Activated naive CD8-positive, alpha-beta T cell treated with anti-CD3 and anti-CD28 coated beads, Interleukin-2, amount 50 U/mL, for 24 hours (primary cell): ENCODE measurements at regions not wholly inside any gene's neighbourhood (a gene's known extent, or its start where the extent isn't known, plus 50 kb on each side); places are given as distances from the start of the nearest gene placed in this dataset.
"Not testable (repeated sequence)": the region's sequence is repeated elsewhere in the genome, so short reads cannot be mapped to it uniquely, and the experiment has no call there.

ENCODE experiments used
- ATAC-seq: fragments of 150-1000 bp; cut with Tn5 transposase; one replicate; pipeline ENCODE4 v1.10.0; 2021
- DNase-seq: peaks from one replicate; pipeline ENCODE4 v3.0.0; 2021
- H3K27ac Mint-ChIP-seq: one replicate; pipeline ENCODE4 v1.8.0; 2021; ENCODE audit warnings: mild to moderate bottlenecking, mixed read lengths
- H3K27me3 Mint-ChIP-seq: one replicate; pipeline ENCODE4 v1.8.0; 2021; ENCODE audit warnings: mixed read lengths
- H3K36me3 Mint-ChIP-seq: one replicate; pipeline ENCODE4 v1.8.0; 2021; ENCODE audit warnings: low read depth, mixed read lengths
- H3K4me1 Mint-ChIP-seq: one replicate; pipeline ENCODE4 v1.8.0; 2021; ENCODE audit warnings: mixed read lengths
- H3K4me3 Mint-ChIP-seq: one replicate; pipeline ENCODE4 v1.8.0; 2021; ENCODE audit warnings: mild to moderate bottlenecking, moderate library complexity, mixed read lengths
- H3K9me3 Mint-ChIP-seq: one replicate; pipeline ENCODE4 v1.8.0; 2021; ENCODE audit warnings: mixed read lengths

DNA sequence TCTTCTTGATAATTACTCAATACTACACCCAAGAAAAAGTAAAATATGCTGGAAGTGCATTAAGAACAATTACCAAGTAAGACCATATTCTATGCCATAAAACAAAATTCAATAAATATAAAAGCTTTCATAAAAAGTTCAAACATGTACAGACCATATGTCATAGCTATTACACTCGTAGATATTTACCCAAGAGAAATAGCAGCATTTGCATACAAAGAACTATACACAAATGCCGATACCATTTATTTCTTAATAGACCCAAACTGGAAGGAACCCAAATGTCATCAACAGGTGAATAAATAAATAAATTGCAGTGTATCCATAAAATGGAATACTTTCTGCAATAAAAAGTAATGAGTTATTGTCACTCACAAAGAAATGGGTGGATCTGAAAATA is 78.3 kb upstream of the SLC16A7 start:
- no peak overlapping the region for H3K4me3 Mint-ChIP-seq
- peaks cover 5% of the 10 kb centered on the region for H3K4me1 Mint-ChIP-seq
- H3K27me3 Mint-ChIP-seq = no peaks in the 10 kb centered on the region
- no peak for DNase-seq
- H3K36me3 Mint-ChIP-seq = no peaks in the 10 kb centered on the region
- H3K27ac Mint-ChIP-seq = no peak overlapping the region
- no peak for ATAC-seq
- no peaks in the 10 kb centered on the region for H3K9me3 Mint-ChIP-seq

DNA sequence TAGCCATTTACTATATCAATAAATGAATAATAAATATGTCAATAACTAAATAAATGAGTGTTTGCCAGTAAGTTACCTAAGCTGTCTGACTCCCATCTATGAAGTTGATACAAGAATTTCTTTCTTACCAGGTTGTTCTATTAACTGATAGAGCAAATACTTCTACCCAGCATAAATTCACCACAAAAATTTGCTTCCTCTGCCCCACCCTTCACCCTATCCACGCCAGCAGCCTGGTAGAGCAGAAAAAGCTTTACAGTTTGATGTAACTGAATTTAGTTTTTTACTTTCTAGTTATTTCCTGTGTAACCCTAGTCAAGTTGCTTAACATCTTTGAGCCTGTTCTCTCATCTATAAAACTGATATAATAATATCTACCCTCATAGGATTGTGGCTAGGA is 94.9 kb upstream of the SLC16A7 start:
- no peak overlapping the region for H3K4me3 Mint-ChIP-seq
- H3K4me1 Mint-ChIP-seq = peaks cover 16% of the 10 kb centered on the region
- H3K27me3 Mint-ChIP-seq = peaks cover 1% of the 10 kb centered on the region
- no peaks in the 10 kb centered on the region for H3K36me3 Mint-ChIP-seq
- no peak overlapping the region for H3K27ac Mint-ChIP-seq
- no peaks in the 10 kb centered on the region for H3K9me3 Mint-ChIP-seq
- ATAC-seq (no peak), DNase-seq (no peak)

DNA sequence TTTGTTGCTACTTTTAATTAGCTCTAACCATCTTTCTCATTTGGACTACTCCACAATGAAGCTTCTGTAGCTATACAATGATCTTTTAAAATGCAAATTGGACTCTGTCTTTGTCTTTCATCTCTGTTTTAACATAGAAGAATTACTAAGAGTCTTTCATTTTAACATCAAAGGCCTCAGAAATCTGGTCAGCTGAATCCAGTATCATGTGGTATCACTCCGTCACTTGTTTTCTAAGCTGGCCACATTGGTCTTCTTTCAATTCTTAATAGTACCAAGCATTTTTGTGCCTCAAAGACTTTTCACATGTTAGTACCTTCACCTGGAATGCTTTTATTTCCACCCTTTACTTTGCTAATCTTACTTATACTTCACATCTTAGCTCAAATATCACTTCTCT is 95.5 kb upstream of the SLC16A7 start:
- Mint-ChIP-seq H3K36me3 (no peaks in the 10 kb centered on the region), H3K9me3 (no peaks in the 10 kb centered on the region), H3K4me3 (no peak overlapping the region), H3K4me1 (peaks cover 16% of the 10 kb centered on the region), H3K27me3 (peaks cover 1% of the 10 kb centered on the region), H3K27ac (no peak overlapping the region)
- no peak for DNase-seq
- no peak for ATAC-seq

DNA sequence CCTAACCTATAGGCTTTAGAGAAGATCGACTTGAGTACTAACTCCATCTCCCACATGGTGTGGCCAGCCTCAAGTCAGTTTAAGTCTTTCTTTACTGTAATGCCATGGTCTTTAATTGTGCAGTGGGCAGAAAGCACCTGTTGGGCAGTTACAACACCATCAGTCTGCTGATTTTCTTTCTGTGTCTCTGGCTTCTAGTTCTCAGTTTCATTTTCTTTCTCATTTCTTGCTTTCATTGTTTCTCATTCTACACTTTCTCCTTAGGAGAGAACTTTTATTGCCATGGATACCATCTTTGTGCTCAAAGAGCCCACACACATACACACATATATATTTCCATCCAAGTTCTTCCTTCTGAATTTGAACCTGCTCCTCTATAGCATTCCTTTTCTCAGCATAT is 96.1 kb upstream of the SLC16A7 start:
- Mint-ChIP-seq H3K27ac (no peak overlapping the region), H3K9me3 (no peaks in the 10 kb centered on the region), H3K36me3 (no peaks in the 10 kb centered on the region), H3K4me3 (no peak overlapping the region), H3K4me1 (peaks cover 16% of the 10 kb centered on the region), H3K27me3 (peaks cover 1% of the 10 kb centered on the region)
- ATAC-seq (peak; percentile 69), DNase-seq (no peak)

DNA sequence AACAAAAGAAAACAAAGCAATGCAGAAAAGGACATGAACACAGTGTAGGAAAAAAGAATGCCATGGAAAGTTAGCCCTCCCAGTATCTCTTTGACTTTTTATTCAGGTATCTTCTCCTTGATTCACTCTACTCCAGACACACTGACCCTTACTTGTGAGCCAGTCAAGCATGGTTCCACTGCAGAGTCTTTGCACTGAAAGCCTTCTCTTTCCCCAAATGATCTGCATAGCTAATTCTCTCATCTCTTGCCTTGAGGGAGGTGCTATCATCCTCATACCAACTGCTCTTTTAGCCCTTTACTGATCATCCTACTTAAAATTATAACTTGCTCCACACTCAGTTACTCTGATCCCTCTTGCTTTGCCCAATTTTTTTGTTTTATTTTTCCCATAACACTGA is 101.2 kb upstream of the SLC16A7 start:
- peaks cover 2% of the 10 kb centered on the region for H3K4me1 Mint-ChIP-seq
- H3K4me3 Mint-ChIP-seq = no peak overlapping the region
- H3K27ac Mint-ChIP-seq = no peak overlapping the region
- no peaks in the 10 kb centered on the region for H3K27me3 Mint-ChIP-seq
- ATAC-seq = no peak
- no peaks in the 10 kb centered on the region for H3K9me3 Mint-ChIP-seq
- DNase-seq = no peak
- no peaks in the 10 kb centered on the region for H3K36me3 Mint-ChIP-seq

DNA sequence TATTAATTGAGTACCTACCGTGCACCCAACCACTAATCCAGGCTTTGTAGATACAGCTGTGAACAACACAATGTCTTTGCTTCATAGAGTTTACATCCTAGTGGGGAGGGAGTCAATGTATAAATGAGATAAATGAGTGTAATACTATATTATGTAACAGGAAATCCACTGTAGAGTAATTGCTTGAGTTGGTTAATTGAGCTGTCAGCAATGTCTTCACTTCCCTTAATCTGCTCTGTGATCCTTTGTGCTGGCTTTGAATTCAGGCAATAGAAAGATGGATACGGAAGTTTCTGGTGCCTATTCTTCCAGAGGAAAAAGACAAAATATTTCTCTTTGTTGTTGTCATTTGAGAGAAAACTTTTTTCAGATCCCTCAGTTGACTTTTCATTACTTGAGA is 104.0 kb upstream of the SLC16A7 start:
- ATAC-seq (no peak), DNase-seq (no peak)
- H3K4me1 Mint-ChIP-seq = no peaks in the 10 kb centered on the region
- no peak overlapping the region for H3K4me3 Mint-ChIP-seq
- no peaks in the 10 kb centered on the region for H3K27me3 Mint-ChIP-seq
- no peaks in the 10 kb centered on the region for H3K36me3 Mint-ChIP-seq
- H3K9me3 Mint-ChIP-seq = no peaks in the 10 kb centered on the region
- H3K27ac Mint-ChIP-seq = no peak overlapping the region

DNA sequence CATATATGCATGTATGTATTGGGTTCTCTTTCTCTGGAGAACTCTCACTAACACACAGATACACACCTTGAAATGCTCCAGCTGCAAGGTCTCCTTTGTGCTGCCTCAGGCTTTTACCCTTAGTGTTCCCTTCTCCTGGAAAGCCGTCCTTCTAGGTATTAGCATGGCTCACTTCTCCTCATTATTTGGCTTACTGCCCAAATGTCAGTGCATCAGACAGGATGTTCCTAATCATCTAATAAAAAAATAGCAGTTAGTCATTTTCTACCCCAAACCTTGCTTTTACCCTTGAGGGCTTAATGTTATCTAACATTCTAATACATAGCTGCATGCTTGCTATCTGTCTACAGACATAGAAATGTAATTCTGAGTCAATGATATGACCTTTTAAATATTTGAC is 109.0 kb upstream of the SLC16A7 start:
- Mint-ChIP-seq H3K36me3 (no peaks in the 10 kb centered on the region), H3K4me3 (no peak overlapping the region), H3K9me3 (no peaks in the 10 kb centered on the region), H3K27me3 (no peaks in the 10 kb centered on the region), H3K27ac (no peak overlapping the region), H3K4me1 (peaks cover 2% of the 10 kb centered on the region)
- no peak for ATAC-seq
- no peak for DNase-seq

DNA sequence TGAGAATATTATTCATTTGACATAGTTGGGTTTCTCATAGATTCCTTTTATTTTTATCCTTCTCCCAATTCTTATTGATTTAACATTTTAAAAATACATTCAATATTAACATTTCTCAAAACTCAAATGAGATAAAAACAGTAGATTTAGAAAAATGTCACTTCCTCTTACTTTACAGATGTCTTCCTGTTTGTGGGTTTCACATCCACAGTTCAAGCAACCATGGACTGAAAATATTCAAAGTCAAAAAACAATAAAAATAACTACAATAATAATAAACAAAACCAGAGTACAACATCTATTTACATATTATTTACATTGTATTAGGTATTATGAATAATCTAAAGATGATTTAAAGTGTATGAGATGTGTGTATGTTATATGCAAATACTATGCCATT is 111.3 kb upstream of the SLC16A7 start:
- DNase-seq = no peak
- Mint-ChIP-seq H3K9me3 (no peaks in the 10 kb centered on the region), H3K4me3 (no peak overlapping the region), H3K4me1 (peaks cover 2% of the 10 kb centered on the region), H3K27me3 (no peaks in the 10 kb centered on the region), H3K27ac (no peak overlapping the region), H3K36me3 (no peaks in the 10 kb centered on the region)
- no peak for ATAC-seq

DNA sequence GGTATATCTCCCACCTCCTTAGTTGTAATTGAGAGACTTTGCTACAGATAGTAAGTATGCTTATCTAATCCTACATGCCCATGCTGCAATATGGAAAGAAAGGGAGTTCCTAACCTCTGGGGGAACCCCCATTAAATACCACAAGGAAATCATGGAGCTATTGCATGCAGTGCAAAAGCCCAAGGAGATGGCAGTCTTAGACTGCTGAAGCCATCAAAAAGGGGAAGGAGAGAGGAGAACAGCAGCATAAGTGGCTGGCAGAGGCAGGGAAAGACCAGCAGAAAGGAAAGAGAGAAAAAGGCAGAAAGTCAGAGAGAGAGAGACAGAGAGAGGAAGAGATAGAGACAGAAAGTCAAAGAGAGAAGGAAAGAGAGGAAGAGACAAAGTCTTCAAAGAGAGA is 121.6 kb upstream of the SLC16A7 start:
- peaks cover 19% of the 10 kb centered on the region for H3K9me3 Mint-ChIP-seq
- H3K36me3 Mint-ChIP-seq, H3K27me3 Mint-ChIP-seq, H3K4me1 Mint-ChIP-seq, ATAC-seq, H3K4me3 Mint-ChIP-seq, DNase-seq, H3K27ac Mint-ChIP-seq: not testable (repeated sequence)

DNA sequence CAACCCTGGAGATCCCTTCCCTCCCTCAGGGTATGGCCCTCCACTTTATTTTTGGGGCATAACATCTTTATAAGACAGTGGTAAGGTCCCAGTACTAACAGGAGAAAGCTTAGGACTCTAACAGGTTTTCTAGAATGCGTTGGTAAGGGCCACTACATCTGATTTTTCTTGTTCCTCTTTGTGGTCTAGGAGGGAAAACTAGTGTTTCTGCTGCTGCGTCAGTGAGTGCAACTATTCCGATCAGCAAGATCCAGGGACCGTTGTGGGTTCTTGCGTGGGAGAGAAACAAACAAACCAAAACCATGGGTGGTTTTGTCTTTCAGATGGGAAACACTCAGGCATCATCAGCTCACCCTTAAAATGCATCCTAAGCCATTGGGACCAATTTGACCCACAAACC is 123.6 kb upstream of the SLC16A7 start:
- no peak overlapping the region for H3K4me3 Mint-ChIP-seq
- no peak for ATAC-seq
- no peak overlapping the region for H3K27ac Mint-ChIP-seq
- peak; percentile 3 for DNase-seq
- peaks cover 19% of the 10 kb centered on the region for H3K9me3 Mint-ChIP-seq
- H3K4me1 Mint-ChIP-seq = peaks cover 7% of the 10 kb centered on the region
- H3K27me3 Mint-ChIP-seq = peaks cover 1% of the 10 kb centered on the region
- H3K36me3 Mint-ChIP-seq = no peaks in the 10 kb centered on the region

DNA sequence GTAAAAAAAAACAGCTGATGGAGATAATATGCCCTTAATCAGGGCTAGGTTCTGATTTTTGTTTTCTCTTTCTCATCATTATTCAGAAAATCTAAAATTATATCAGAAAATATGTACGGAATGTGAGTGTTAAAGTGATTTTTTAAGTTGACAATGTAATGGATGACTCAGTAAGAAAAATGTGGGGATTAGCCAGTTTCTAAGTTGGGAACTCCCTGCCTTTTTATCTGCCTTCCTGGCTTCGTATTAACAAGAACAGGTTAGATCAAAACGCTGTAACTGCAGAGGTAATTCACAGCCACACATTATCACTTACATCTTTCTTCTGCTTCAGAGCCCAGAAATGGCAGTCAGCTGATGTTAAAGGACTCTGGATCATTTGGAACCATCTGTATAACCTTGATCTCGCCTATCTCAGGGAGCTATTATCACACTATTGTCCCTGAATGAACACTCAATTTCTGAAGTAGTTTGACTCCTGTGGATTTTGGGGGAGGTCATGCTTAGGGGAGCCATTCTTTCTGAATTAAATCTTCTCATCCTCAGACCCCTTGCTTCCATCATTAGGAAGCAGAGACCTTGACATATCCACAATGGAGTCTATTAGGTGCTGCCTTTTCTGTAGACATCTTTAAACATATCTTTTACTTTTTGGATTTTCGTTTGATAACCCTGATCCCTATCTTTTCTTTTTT is 135.7 kb upstream of the SLC16A7 start:
- DNase-seq = no peak
- Mint-ChIP-seq H3K4me3 (no peak overlapping the region), H3K27ac (no peak overlapping the region), H3K9me3 (no peaks in the 10 kb centered on the region), H3K27me3 (peaks cover 1% of the 10 kb centered on the region), H3K4me1 (no peaks in the 10 kb centered on the region), H3K36me3 (no peaks in the 10 kb centered on the region)
- no peak for ATAC-seq

DNA sequence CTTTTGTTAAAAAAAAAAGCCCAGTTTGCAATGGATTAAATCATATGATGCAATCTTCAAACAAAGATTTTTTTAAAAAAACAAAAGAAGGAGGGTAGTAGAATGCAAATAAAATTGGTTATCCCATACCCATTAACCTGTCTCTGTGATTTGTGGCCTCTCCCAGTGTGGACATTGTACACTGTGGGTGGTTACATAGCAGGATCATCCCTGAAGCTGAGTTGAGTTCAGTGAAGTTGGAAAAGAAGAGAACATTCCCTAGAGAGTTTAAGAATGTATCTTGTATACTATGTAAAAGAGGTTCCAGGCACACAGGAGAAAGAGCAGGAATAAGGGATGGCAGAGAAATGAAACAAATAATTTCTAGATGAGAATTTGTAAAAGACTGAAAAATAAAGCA is 142.4 kb upstream of the SLC16A7 start:
- Mint-ChIP-seq H3K4me3 (no peak overlapping the region), H3K36me3 (no peaks in the 10 kb centered on the region), H3K4me1 (no peaks in the 10 kb centered on the region), H3K9me3 (no peaks in the 10 kb centered on the region), H3K27me3 (no peaks in the 10 kb centered on the region), H3K27ac (no peak overlapping the region)
- no peak for DNase-seq
- ATAC-seq = no peak

DNA sequence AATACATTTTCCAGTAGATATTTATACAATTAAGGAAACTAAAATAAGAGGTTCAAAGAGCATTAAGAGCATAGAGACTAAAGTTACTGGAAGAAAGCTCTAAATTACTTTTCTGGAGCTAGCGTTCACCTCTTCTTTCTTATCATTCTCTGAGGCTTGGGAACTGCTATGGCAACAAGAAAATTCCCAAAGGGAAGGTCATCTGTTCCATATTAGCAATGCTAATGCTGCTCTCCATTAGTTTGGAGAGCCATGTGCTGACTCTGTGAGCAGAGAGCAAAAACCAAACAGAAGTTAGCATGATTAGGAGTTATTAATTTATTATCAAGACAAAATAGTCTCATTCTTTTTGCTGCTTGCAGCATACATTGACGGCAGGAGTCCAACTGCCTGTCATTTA is 143.1 kb upstream of the SLC16A7 start:
- no peaks in the 10 kb centered on the region for H3K9me3 Mint-ChIP-seq
- no peaks in the 10 kb centered on the region for H3K27me3 Mint-ChIP-seq
- H3K4me1 Mint-ChIP-seq = no peaks in the 10 kb centered on the region
- H3K4me3 Mint-ChIP-seq = no peak overlapping the region
- no peak overlapping the region for H3K27ac Mint-ChIP-seq
- no peaks in the 10 kb centered on the region for H3K36me3 Mint-ChIP-seq
- ATAC-seq (no peak), DNase-seq (no peak)

DNA sequence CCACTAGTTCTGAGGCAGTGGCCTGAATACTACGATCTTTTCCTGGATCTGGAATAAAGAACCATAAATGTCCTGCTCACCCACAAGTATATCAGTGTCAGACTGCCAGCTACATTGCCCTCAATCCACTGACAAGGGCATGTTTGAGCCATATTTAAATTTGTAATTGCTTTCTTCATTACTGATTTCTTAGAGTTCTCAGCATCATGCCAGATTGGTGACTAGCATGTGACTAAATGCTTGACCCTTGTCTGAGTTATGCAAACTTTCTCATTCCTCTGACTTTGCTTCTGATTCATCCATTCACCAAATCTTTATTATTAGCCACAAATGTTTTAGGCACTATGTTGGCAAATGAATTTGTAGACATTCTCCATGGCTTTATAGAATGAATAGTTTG is 143.6 kb upstream of the SLC16A7 start:
- Mint-ChIP-seq H3K4me3 (no peak overlapping the region), H3K36me3 (no peaks in the 10 kb centered on the region), H3K27ac (no peak overlapping the region), H3K27me3 (no peaks in the 10 kb centered on the region), H3K4me1 (no peaks in the 10 kb centered on the region), H3K9me3 (no peaks in the 10 kb centered on the region)
- no peak for DNase-seq
- ATAC-seq = no peak

DNA sequence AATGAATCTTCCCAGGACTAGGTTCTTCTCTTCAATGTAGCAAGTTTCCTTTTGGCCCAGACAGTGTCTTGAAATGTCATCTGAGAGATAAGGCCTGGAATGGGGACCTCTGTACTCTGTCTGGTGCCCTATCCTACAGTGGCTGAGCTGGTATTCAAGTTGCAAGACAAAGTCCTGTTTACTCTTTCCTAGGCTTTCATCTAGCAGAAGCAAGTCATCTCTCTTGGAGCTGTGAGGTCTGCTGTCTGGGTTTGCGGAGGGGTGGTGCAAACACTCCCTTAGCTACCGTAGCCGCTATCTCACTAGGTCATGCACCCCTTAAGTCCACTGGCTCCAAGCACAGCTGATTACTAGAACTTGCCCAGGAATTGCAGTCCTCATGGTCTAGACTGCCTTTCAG is 149.7 kb upstream of the SLC16A7 start:
- no peaks in the 10 kb centered on the region for H3K4me1 Mint-ChIP-seq
- no peak for DNase-seq
- ATAC-seq = no peak
- H3K4me3 Mint-ChIP-seq = no peak overlapping the region
- H3K9me3 Mint-ChIP-seq = peaks cover 14% of the 10 kb centered on the region
- no peaks in the 10 kb centered on the region for H3K27me3 Mint-ChIP-seq
- no peaks in the 10 kb centered on the region for H3K36me3 Mint-ChIP-seq
- no peak overlapping the region for H3K27ac Mint-ChIP-seq

DNA sequence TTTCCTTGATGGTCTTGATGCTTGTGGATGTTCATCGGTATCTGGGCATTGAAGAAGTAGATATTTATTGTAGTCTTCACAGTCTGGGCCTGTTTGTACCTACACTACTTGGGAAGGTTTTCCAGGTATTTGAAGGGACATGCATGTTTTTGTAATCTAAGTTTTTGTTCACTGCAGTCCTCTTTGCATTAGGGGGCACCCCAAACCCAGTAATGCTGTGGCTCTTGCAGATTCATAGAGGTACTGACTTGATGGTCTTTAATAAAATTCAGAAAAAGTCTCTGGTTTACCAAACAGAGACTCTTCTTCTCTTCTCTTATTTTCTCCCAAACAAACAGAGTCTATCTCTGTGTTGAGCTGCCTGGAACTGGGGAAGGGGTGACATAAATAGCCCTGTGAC is 150.9 kb upstream of the SLC16A7 start:
- peaks cover 22% of the 10 kb centered on the region for H3K9me3 Mint-ChIP-seq
- no peak overlapping the region for H3K4me3 Mint-ChIP-seq
- no peaks in the 10 kb centered on the region for H3K27me3 Mint-ChIP-seq
- ATAC-seq = no peak
- DNase-seq = no peak
- no peak overlapping the region for H3K27ac Mint-ChIP-seq
- peaks cover 2% of the 10 kb centered on the region for H3K36me3 Mint-ChIP-seq
- H3K4me1 Mint-ChIP-seq = no peaks in the 10 kb centered on the region
